ENCODE measurements at regions not wholly inside any gene's neighbourhood (a gene's known extent, or its start where the extent isn't known, plus 50 kb on each side); places are given as distances from the start of the nearest gene placed in this dataset.

- no peak for DNase-seq (ENCODE audit: low read depth, low spot score)
- ChIA-PET POLR2A (no interaction called here), CTCF (no interaction called here)
- H3K4me3 ChIP-seq (ENCODE audit: low read depth, low read length) = no peak overlapping the region
- TF ChIP-seq, protein P1, sequence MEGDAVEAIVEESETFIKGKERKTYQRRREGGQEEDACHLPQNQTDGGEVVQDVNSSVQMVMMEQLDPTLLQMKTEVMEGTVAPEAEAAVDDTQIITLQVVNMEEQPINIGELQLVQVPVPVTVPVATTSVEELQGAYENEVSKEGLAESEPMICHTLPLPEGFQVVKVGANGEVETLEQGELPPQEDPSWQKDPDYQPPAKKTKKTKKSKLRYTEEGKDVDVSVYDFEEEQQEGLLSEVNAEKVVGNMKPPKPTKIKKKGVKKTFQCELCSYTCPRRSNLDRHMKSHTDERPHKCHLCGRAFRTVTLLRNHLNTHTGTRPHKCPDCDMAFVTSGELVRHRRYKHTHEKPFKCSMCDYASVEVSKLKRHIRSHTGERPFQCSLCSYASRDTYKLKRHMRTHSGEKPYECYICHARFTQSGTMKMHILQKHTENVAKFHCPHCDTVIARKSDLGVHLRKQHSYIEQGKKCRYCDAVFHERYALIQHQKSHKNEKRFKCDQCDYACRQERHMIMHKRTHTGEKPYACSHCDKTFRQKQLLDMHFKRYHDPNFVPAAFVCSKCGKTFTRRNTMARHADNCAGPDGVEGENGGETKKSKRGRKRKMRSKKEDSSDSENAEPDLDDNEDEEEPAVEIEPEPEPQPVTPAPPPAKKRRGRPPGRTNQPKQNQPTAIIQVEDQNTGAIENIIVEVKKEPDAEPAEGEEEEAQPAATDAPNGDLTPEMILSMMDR (IDR thresholded peaks at IDR 0.05; ENCODE audit: insufficient read depth, low read length, missing control alignments) = no peak
Observed at GRCh38 chr3:177924261-177924660, 612.0 kb upstream of the KCNMB2 start.

GRCh38 chr3:177928172-177928873 is 607.9 kb upstream of the KCNMB2 start:
- no peak for DNase-seq (ENCODE audit: low read depth, low spot score)
- POLR2A ChIA-PET = no interaction called here
- TF ChIP-seq, protein P1 (IDR thresholded peaks at IDR 0.05; ENCODE audit: insufficient read depth, low read length, missing control alignments) = no peak
- CTCF ChIA-PET = no interaction called here
- no peak overlapping the region for H3K4me3 ChIP-seq (ENCODE audit: low read depth, low read length)

- H3K4me3 ChIP-seq (ENCODE audit: low read depth, low read length) = no peak overlapping the region
- ChIA-PET POLR2A (no interaction called here), CTCF (no interaction called here)
Observed at GRCh38 chr3:177929310-177929709, 606.9 kb upstream of the KCNMB2 start.

DNA sequence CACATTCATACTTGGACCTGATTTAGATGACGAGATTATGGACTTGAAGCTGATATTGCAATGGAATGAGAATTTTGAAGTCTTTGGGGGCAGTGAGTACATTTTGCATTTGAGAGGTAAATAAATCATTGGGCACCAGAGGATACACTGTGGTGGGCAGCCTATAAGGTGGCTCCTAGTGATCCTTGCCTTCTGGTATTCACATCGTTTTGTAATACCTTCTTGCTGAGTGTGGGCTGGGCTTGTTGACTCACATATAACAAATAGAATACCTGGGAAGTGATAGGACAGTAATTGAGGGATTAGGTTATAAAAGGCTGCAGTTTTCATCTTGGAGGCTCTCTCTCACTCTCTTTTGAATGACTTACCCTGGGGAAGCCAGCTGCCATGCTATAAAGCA is 605.5 kb upstream of the KCNMB2 start:
- ChIA-PET CTCF (no interaction called here), POLR2A (no interaction called here)
- no peak overlapping the region for H3K4me3 ChIP-seq (ENCODE audit: low read depth, low read length)
- DNase-seq (ENCODE audit: low read depth, low spot score) = no peak
- TF ChIP-seq, protein P1 (IDR thresholded peaks at IDR 0.05; ENCODE audit: insufficient read depth, low read length, missing control alignments) = no peak

More at GRCh38 chr3:177929310-177929709, 606.9 kb upstream of the KCNMB2 start:
- DNase-seq (ENCODE audit: low read depth, low spot score) = no peak
- TF ChIP-seq, protein P1 (IDR thresholded peaks at IDR 0.05; ENCODE audit: insufficient read depth, low read length, missing control alignments) = no peak

DNA sequence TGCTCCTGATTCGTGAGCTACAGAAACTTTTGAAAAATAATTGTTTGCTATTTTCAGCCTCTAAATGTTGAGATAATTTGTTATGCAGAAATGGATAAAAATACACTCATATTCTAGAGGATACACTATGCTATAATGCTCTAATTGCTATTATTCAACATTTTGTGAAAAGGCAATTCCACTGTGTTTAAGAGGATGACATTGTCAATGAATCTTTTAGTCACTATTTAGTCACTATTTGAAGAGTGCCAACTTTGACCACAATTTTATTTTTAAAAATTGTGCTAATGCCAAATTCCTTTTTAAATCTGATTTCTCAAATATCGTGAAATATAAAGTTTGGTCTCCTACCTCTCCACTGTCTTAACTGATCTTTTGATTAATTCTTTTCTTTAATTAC is 604.9 kb upstream of the KCNMB2 start:
- no peak overlapping the region for H3K4me3 ChIP-seq (ENCODE audit: low read depth, low read length)
- DNase-seq (ENCODE audit: low read depth, low spot score) = no peak
- ChIA-PET CTCF (interaction anchor here (0.7 kb wide), 1 partner anchor 9 kb away, joined by 3 read pairs; no protein-coding TSS in a partner anchor), POLR2A (no interaction called here)
- TF ChIP-seq, protein P1 (IDR thresholded peaks at IDR 0.05; ENCODE audit: insufficient read depth, low read length, missing control alignments) = no peak

DNA sequence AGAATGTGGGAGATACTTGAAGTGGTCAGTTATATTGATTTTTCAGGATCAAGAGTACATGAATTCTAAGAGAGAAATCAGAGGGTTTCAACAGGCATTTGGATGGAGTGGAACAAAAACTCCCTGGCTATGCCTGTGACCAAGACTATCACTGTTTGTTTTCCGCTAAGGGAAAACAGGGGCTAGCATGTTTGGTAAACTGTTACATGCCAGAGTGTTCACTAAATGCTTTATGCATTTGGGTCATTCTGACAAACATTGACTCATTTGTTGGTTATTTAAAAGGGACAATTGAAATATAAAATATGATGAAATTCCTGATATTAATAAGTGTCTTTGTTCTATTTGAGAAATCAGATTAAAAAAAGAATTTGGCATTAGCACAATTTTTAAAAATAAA is 603.9 kb upstream of the KCNMB2 start:
- CTCF ChIA-PET = no interaction called here
- POLR2A ChIA-PET = no interaction called here
- DNase-seq (ENCODE audit: low read depth, low spot score) = no peak
- TF ChIP-seq, protein P1 (IDR thresholded peaks at IDR 0.05; ENCODE audit: insufficient read depth, low read length, missing control alignments) = no peak
- no peak overlapping the region for H3K4me3 ChIP-seq (ENCODE audit: low read depth, low read length)

Data from AG04449 (cell line).